Gastrocnemius medialis (tissue), 4 donors: ENCODE measurements at regions not wholly inside any gene's neighbourhood (a gene's known extent, or its start where the extent isn't known, plus 50 kb on each side); places are given as distances from the start of the nearest gene placed in this dataset.

ENCODE experiments used
- POLR2A ChIP-seq, 2 donors: fragments of 450-650 bp; IDR thresholded peaks; one replicate each; pipeline ENCODE4 v1.6.1; 2017; ENCODE audit warnings: antibody characterized with exemption in 2 of 2, mild to moderate bottlenecking in 2 of 2, moderate library complexity in 2 of 2
- TF ChIP-seq, protein P1 (sequence below), 5 experiments: fragments of 450-650 bp in 3 of 5; fragments of 200-600 bp in 2 of 5; sonication (generic) in 2 of 5; IDR thresholded peaks in 4 of 5; conservative IDR thresholded peaks in 1 of 5; 1 replicate in 4 of 5; 2 replicates in 1 of 5; pipeline ENCODE4 v1.5.1; 2016 to 2019; ENCODE audit warnings: antibody characterized with exemption in 5 of 5, mild to moderate bottlenecking in 3 of 5, moderate library complexity in 3 of 5

- TF ChIP-seq, protein P1, sequence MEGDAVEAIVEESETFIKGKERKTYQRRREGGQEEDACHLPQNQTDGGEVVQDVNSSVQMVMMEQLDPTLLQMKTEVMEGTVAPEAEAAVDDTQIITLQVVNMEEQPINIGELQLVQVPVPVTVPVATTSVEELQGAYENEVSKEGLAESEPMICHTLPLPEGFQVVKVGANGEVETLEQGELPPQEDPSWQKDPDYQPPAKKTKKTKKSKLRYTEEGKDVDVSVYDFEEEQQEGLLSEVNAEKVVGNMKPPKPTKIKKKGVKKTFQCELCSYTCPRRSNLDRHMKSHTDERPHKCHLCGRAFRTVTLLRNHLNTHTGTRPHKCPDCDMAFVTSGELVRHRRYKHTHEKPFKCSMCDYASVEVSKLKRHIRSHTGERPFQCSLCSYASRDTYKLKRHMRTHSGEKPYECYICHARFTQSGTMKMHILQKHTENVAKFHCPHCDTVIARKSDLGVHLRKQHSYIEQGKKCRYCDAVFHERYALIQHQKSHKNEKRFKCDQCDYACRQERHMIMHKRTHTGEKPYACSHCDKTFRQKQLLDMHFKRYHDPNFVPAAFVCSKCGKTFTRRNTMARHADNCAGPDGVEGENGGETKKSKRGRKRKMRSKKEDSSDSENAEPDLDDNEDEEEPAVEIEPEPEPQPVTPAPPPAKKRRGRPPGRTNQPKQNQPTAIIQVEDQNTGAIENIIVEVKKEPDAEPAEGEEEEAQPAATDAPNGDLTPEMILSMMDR (IDR thresholded peaks at IDR 0.05 in 4 of 5, conservative IDR thresholded peaks at IDR 0.05 in 1 of 5): no peak
- TF ChIP-seq POLR2A (IDR thresholded peaks at IDR 0.05): no peak
Observed at GRCh38 chr4:101669832-101670188, 120.7 kb upstream of the BANK1 start.
